Spleen (tissue), 7 donors: ENCODE measurements at regions not wholly inside any gene's neighbourhood (a gene's known extent, or its start where the extent isn't known, plus 50 kb on each side); places are given as distances from the start of the nearest gene placed in this dataset.

ENCODE experiments used
- POLR2A ChIP-seq, 3 donors: fragments of 450-650 bp; IDR thresholded peaks; one replicate each; pipeline ENCODE4 v1.5.1; 2017; ENCODE audit warnings: antibody characterized with exemption in 3 of 3, mild to moderate bottlenecking in 1 of 3
- TF ChIP-seq, protein P1 (sequence below), 11 experiments: fragments of 200-600 bp in 7 of 11; fragments of 450-650 bp in 4 of 11; sonication (generic) in 4 of 11; IDR thresholded peaks in 8 of 11; conservative IDR thresholded peaks in 3 of 11; 1 replicate in 7 of 11; 2 replicates in 4 of 11; pipeline versions ENCODE4 v1.4.0 to v1.8.0; 2016 to 2021; ENCODE audit warnings: antibody characterized with exemption in 11 of 11, inconsistent platforms in 4 of 11, mild to moderate bottlenecking in 1 of 11
- donor health status: DM: no; HTN: no; CAD: no; lungs with moderate emphysema.
- donor health status: DM: no; HTN: no; CAD: no.
- donor health status: DM: no; HTN: no; CAD: no.

DNA sequence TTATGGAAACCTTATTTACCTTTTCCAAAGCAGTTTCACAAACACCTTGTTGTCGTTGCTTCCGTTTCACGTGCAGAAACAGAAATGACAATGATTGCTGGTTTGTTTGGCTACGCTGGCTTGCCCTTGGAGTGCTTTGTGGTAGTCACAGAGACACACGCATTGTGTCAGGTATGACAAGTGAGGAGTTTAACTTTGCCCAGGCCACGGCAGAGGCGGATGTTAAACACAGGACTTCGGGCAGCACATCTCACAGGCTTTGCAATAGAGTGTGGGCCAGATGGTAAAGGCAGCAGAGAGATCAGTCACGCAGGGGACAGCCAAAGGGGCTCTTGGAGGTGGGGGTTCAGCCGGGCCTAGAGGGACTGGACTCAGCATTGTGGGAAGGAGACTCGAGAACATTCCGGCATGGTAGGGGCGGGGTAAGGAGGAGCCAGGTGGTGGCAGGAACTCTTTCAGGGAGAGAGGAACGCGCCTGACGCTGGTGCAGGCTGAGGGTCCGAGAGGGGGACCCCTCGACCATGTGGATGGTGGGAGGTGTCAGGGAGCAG, 59.8 kb upstream of the KCNA1 start:
- TF ChIP-seq, protein P1, sequence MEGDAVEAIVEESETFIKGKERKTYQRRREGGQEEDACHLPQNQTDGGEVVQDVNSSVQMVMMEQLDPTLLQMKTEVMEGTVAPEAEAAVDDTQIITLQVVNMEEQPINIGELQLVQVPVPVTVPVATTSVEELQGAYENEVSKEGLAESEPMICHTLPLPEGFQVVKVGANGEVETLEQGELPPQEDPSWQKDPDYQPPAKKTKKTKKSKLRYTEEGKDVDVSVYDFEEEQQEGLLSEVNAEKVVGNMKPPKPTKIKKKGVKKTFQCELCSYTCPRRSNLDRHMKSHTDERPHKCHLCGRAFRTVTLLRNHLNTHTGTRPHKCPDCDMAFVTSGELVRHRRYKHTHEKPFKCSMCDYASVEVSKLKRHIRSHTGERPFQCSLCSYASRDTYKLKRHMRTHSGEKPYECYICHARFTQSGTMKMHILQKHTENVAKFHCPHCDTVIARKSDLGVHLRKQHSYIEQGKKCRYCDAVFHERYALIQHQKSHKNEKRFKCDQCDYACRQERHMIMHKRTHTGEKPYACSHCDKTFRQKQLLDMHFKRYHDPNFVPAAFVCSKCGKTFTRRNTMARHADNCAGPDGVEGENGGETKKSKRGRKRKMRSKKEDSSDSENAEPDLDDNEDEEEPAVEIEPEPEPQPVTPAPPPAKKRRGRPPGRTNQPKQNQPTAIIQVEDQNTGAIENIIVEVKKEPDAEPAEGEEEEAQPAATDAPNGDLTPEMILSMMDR (IDR thresholded peaks at IDR 0.05 in 8 of 11, conservative IDR thresholded peaks at IDR 0.05 in 3 of 11): no peak
- TF ChIP-seq POLR2A (IDR thresholded peaks at IDR 0.05): no peak
